ENCODE measurements at regions not wholly inside any gene's neighbourhood (a gene's known extent, or its start where the extent isn't known, plus 50 kb on each side); places are given as distances from the start of the nearest gene placed in this dataset.
A peak's percentile ranks its signal among the peaks of the same experiment; 100 is the strongest.

DNA sequence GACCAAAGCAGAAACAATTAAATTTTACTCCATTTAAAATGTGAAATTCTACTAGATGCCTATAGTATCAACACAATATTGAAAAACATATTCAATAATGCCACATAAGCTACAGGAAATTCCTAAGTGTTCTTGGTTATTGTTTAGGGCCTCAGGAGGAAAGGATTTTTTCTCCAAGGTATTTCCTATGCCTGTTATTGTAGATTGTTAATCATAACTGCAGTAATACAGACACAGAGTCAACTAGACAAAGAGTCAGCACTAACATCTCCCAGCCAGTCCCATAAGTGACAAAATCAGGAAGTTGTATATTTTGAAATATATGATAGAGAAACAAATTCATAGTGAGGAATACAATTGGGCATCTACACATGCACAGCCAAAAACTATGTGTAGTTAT, 782.7 kb upstream of the KIF2B start:
- TF ChIP-seq CTCF (IDR thresholded peaks at IDR 0.05): no peak
- H3K9me3 ChIP-seq: no peaks in the 10 kb centered on the region
- H3K4me3 ChIP-seq: no peak overlapping the region
- no peaks in the 10 kb centered on the region for H3K4me1 ChIP-seq
- no peak for DNase-seq
- H3K36me3 ChIP-seq: no peaks in the 10 kb centered on the region
- H3K27ac ChIP-seq: no peak overlapping the region
- intact Hi-C loops (cut with DNase I): no loop called here
- H3K27me3 ChIP-seq: no peaks in the 10 kb centered on the region
- ATAC-seq: no peak
- no peak for FAIRE-seq

DNA sequence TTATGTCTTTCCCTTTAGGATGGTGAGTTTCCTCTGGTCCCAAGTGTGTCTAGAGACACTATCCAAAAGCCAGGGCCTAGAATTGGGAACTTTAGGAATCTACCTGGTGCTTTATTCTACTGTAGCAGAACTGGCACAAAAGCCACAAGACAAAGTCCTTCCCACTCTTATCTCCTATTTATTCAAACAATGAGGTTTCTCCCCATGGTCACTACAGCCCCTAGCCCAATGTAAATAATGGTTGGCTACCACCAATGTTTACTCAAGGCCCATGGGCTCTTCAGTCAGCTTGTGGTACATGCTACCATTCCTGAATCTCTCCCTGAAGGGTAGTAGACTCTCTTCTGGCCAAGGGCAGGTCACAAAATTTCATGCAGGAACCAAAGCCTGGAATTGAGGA, 789.4 kb upstream of the KIF2B start:
- DNase-seq: no peak
- no peak for FAIRE-seq
- H3K9me3 ChIP-seq: no peaks in the 10 kb centered on the region
- peaks cover 0 to 6% (median 0%) of the 10 kb centered on the region in 4 donors for H3K27me3 ChIP-seq
- no peaks in the 10 kb centered on the region for H3K36me3 ChIP-seq
- peak in 2 of 4 donors; percentile 19 to 63 for ATAC-seq
- no peaks in the 10 kb centered on the region for H3K4me1 ChIP-seq
- TF ChIP-seq CTCF (IDR thresholded peaks at IDR 0.05): no peak
- H3K27ac ChIP-seq: no peak overlapping the region
- H3K4me3 ChIP-seq: no peak overlapping the region
- intact Hi-C loops (cut with DNase I): no loop called here

GRCh38 chr17:53032861-53033271, 789.9 kb upstream of the KIF2B start:
- 20% methylated on average over 3 of the region's 3 CpGs for WGBS, 2 donors
- FAIRE-seq: no peak
- TF ChIP-seq CTCF (IDR thresholded peaks at IDR 0.05): peak; percentile 14 to 36 (median 26)
- Histone ChIP-seq H3K4me1 (no peaks in the 10 kb centered on the region), H3K36me3 (no peaks in the 10 kb centered on the region), H3K27me3 (peaks cover 0 to 6% (median 0%) of the 10 kb centered on the region in 4 donors), H3K27ac (no peak overlapping the region), H3K4me3 (no peak overlapping the region), H3K9me3 (no peaks in the 10 kb centered on the region)
- intact Hi-C loops (cut with DNase I): no loop called here
- peak in 3 of 6 donors; percentile 26 to 44 (median 29) for DNase-seq
- peak in 3 of 4 donors; percentile 74 to 99 (median 77) for ATAC-seq

DNA sequence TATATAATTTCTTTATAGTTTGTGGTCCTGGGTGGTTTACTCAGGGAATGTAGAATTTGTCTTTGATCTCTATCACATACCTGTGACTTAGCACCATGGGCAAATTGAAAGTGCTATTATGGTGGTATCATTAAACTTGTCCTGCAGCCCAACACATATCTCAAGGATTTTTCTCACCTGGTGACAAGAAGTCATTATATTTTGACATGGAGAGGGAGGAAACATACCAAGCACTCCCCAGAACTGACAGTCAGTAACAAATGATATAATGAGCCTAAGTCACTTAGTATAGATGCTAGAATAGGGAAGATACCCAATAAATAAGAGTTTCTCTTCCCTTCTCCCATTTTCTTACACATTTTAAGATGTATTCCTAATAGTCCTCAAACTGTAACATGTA, 805.5 kb upstream of the KIF2B start:
- H3K27ac ChIP-seq: no peak overlapping the region
- ATAC-seq: no peak
- H3K36me3 ChIP-seq: no peaks in the 10 kb centered on the region
- FAIRE-seq: no peak
- H3K27me3 ChIP-seq: no peaks in the 10 kb centered on the region
- H3K4me3 ChIP-seq: no peak overlapping the region
- no peaks in the 10 kb centered on the region for H3K4me1 ChIP-seq
- no peaks in the 10 kb centered on the region for H3K9me3 ChIP-seq
- DNase-seq: no peak
- no peak for TF ChIP-seq CTCF (IDR thresholded peaks at IDR 0.05)
- intact Hi-C loops (cut with DNase I): no loop called here

GRCh38 chr17:53016085-53016484, 806.6 kb upstream of the KIF2B start:
- ATAC-seq (no peak), DNase-seq (no peak), FAIRE-seq (no peak)
- TF ChIP-seq CTCF (IDR thresholded peaks at IDR 0.05): no peak
- intact Hi-C loops (cut with DNase I): no loop called here
- H3K4me3 ChIP-seq: no peak overlapping the region
- no peaks in the 10 kb centered on the region for H3K36me3 ChIP-seq
- no peaks in the 10 kb centered on the region for H3K9me3 ChIP-seq
- no peak overlapping the region for H3K27ac ChIP-seq
- no peaks in the 10 kb centered on the region for H3K27me3 ChIP-seq
- H3K4me1 ChIP-seq: no peaks in the 10 kb centered on the region
